ENCODE measurements at regions not wholly inside any gene's neighbourhood (a gene's known extent, or its start where the extent isn't known, plus 50 kb on each side); places are given as distances from the start of the nearest gene placed in this dataset.

DNA sequence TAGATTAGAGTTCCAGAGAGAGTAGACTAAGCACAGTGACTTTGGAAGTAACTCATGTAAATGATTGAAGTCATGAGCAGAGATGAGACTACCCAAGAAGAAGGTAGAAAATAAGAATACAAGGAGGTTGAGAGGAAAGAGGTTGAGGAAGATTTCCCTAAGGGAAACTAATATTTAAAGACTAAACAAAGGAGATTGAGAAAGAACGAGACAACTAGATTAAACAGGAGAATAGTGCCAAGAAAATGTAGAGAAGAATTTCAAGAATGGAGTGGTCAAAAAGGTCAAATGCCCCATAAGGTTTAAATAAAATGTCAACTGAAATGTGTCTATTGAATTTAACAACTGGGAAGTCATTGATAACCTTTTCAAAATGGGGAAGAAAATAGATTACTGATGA, 59.0 kb downstream of the RPS29 start:
- Histone ChIP-seq H3K9me3 (no peaks in the 10 kb centered on the region), H3K4me3 (no peak overlapping the region), H3K27ac (no peak overlapping the region), H3K27me3 (no peaks in the 10 kb centered on the region), H3K4me1 (no peaks in the 10 kb centered on the region), H3K36me3 (no peaks in the 10 kb centered on the region)
- whole genome bisulfite sequencing, 2 donors: 27 to 35% methylated on average over 1 of the region's 1 CpG
- TF ChIP-seq POLR2A (IDR thresholded peaks at IDR 0.05) (no peak), EP300 (IDR thresholded peaks at IDR 0.05) (no peak), POLR2AphosphoS5 (IDR thresholded peaks at IDR 0.05) (no peak)
- TF ChIP-seq, protein P1, sequence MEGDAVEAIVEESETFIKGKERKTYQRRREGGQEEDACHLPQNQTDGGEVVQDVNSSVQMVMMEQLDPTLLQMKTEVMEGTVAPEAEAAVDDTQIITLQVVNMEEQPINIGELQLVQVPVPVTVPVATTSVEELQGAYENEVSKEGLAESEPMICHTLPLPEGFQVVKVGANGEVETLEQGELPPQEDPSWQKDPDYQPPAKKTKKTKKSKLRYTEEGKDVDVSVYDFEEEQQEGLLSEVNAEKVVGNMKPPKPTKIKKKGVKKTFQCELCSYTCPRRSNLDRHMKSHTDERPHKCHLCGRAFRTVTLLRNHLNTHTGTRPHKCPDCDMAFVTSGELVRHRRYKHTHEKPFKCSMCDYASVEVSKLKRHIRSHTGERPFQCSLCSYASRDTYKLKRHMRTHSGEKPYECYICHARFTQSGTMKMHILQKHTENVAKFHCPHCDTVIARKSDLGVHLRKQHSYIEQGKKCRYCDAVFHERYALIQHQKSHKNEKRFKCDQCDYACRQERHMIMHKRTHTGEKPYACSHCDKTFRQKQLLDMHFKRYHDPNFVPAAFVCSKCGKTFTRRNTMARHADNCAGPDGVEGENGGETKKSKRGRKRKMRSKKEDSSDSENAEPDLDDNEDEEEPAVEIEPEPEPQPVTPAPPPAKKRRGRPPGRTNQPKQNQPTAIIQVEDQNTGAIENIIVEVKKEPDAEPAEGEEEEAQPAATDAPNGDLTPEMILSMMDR (IDR thresholded peaks at IDR 0.05): no peak
- DNase-seq (no peak), ATAC-seq (ENCODE audit: low FRiP score in 2 of 2) (no peak)

DNA sequence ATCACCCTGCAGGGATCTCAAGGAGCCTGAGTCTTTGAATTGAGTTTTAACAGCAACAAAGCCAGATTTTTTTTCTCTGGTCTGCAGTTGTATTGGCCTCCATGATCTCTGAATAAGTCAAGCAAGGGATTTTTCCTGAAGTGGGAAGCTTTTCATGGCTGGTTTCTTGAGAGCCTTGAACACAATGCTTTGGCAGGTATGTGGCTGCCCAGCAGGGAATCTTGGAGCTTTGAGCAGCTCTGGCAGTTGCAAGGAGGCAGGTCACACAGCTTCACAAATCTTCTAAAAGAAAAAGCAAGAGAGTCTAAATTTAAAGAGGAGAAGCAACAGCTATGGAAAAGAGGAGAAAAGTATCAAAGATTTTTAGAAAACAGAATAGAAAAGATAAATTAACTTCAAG, 60.1 kb downstream of the RPS29 start:
- no peaks in the 10 kb centered on the region for H3K36me3 ChIP-seq
- DNase-seq: no peak
- H3K27me3 ChIP-seq: no peaks in the 10 kb centered on the region
- H3K9me3 ChIP-seq: no peaks in the 10 kb centered on the region
- H3K4me3 ChIP-seq: no peak overlapping the region
- no peaks in the 10 kb centered on the region for H3K4me1 ChIP-seq
- no peak for TF ChIP-seq EP300 (IDR thresholded peaks at IDR 0.05)
- TF ChIP-seq, protein P1 (IDR thresholded peaks at IDR 0.05): no peak
- TF ChIP-seq POLR2A (IDR thresholded peaks at IDR 0.05): no peak
- no peak for TF ChIP-seq POLR2AphosphoS5 (IDR thresholded peaks at IDR 0.05)
- no peak for ATAC-seq (ENCODE audit: low FRiP score in 2 of 2)
- H3K27ac ChIP-seq: no peak overlapping the region

GRCh38 chr14:49516286-49516685, 69.9 kb downstream of the RPS29 start:
- Histone ChIP-seq H3K27me3 (no peaks in the 10 kb centered on the region), H3K4me1 (no peaks in the 10 kb centered on the region), H3K27ac (no peak overlapping the region), H3K4me3 (no peak overlapping the region), H3K9me3 (no peaks in the 10 kb centered on the region), H3K36me3 (no peaks in the 10 kb centered on the region)
- TF ChIP-seq, protein P1 (IDR thresholded peaks at IDR 0.05): no peak
- TF ChIP-seq EP300 (IDR thresholded peaks at IDR 0.05): no peak
- TF ChIP-seq POLR2AphosphoS5 (IDR thresholded peaks at IDR 0.05): no peak
- no peak for TF ChIP-seq POLR2A (IDR thresholded peaks at IDR 0.05)
- 68 to 69% methylated on average over 3 of the region's 3 CpGs for WGBS, 2 donors
- ATAC-seq (ENCODE audit: low FRiP score in 2 of 2) (no peak), DNase-seq (no peak)

DNA sequence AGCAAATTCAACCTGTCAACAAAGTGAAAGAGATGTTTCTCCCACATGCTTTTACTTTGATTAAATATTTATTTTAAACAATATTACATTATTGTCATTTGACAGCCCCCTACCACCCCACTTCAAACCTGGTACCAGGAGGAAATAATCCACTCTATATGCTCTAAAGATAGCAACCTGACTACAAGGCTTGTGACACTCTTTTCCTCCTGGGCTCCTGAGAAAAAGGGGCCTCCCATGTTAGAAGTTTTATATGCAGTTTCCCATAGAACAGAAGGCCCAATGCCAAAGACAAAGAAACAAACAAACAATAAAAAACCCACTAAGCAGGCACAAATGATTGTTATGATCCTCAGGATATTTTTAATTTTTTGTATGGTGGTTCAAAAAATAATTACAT, 73.6 kb downstream of the RPS29 start:
- no peak overlapping the region for H3K4me3 ChIP-seq
- H3K27me3 ChIP-seq: no peaks in the 10 kb centered on the region
- H3K36me3 ChIP-seq: no peaks in the 10 kb centered on the region
- no peak overlapping the region for H3K27ac ChIP-seq
- ATAC-seq (ENCODE audit: low FRiP score in 2 of 2): no peak
- DNase-seq: no peak
- no peaks in the 10 kb centered on the region for H3K9me3 ChIP-seq
- H3K4me1 ChIP-seq: no peaks in the 10 kb centered on the region
- no peak for TF ChIP-seq POLR2A (IDR thresholded peaks at IDR 0.05)
- TF ChIP-seq, protein P1 (IDR thresholded peaks at IDR 0.05): no peak
- TF ChIP-seq POLR2AphosphoS5 (IDR thresholded peaks at IDR 0.05): no peak
- no peak for TF ChIP-seq EP300 (IDR thresholded peaks at IDR 0.05)

DNA sequence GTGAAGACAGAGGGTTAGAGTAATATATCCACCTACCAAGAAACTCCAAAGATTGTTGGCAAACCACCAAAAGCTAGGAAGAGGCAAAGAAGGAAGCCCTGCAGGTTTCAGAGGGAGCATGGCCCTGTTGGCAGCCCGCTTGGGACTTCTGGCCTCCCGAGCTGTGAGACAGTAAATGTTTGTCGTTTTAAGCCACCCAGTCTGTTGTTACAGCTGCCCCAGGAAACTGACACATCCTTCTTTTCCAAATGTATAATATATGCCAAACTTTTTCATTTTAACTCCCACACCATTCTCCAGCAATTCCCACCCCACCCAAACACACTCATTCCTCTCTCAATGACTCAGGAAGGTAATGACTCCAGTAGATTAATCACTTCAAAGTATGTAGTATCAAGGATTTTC, 74.0 kb downstream of the RPS29 start:
- H3K9me3 ChIP-seq: no peaks in the 10 kb centered on the region
- H3K27ac ChIP-seq: no peak overlapping the region
- no peak for DNase-seq
- no peaks in the 10 kb centered on the region for H3K4me1 ChIP-seq
- no peaks in the 10 kb centered on the region for H3K27me3 ChIP-seq
- peak in 1 of 2 donors; percentile 48 for ATAC-seq (ENCODE audit: low FRiP score in 2 of 2)
- no peak for TF ChIP-seq EP300 (IDR thresholded peaks at IDR 0.05)
- TF ChIP-seq, protein P1 (IDR thresholded peaks at IDR 0.05): no peak
- TF ChIP-seq POLR2A (IDR thresholded peaks at IDR 0.05): no peak
- no peak for TF ChIP-seq POLR2AphosphoS5 (IDR thresholded peaks at IDR 0.05)
- H3K4me3 ChIP-seq: no peak overlapping the region
- no peaks in the 10 kb centered on the region for H3K36me3 ChIP-seq
- WGBS, 2 donors: 38 to 69% methylated on average over 3 of the region's 3 CpGs

Measured in upper lobe of left lung (tissue), 6 donors.